Gastrocnemius medialis (tissue), 4 donors: ENCODE measurements at regions not wholly inside any gene's neighbourhood (a gene's known extent, or its start where the extent isn't known, plus 50 kb on each side); places are given as distances from the start of the nearest gene placed in this dataset.
A peak's percentile ranks its signal among the peaks of the same experiment; 100 is the strongest.

Source experiments
- ATAC-seq, 2 donors: fragments of 150-250 bp; one replicate each; pipeline ENCODE4 v1.9.1; 2016
- DNase-seq, 2 donors: peaks; one replicate each; pipeline ENCODE4 v3.0.0-alpha.2; 2019
- H3K27ac ChIP-seq, 4 donors: fragments of 200-600 bp; sonication (generic); 1 replicate in 1 of 4; 2 replicates in 3 of 4; pipeline ENCODE4 v1.5.1; 2016 to 2018; ENCODE audit warnings: mild to moderate bottlenecking in 2 of 4, moderate library complexity in 1 of 4
- H3K27me3 ChIP-seq, 3 donors: fragments of 200-600 bp; sonication (generic) in 2 of 3; 1 replicate in 1 of 3; 2 replicates in 2 of 3; pipeline versions ENCODE4 v1.5.1 to v1.6.0; 2016 to 2019; ENCODE audit warnings: mild to moderate bottlenecking in 1 of 3, moderate library complexity in 1 of 3
- H3K36me3 ChIP-seq, 2 donors: fragments of 200-600 bp; sonication (generic) in 1 of 2; one replicate each; pipeline ENCODE4 v1.5.1; 2017 to 2018
- H3K4me1 ChIP-seq, 2 donors: fragments of 200-600 bp; sonication (generic) in 1 of 2; one replicate each; pipeline ENCODE4 v1.5.1; 2016 to 2017; ENCODE audit warnings: mild to moderate bottlenecking in 2 of 2
- H3K4me3 ChIP-seq, 4 donors: fragments of 200-600 bp; sonication (generic) in 3 of 4; 1 replicate in 1 of 4; 2 replicates in 3 of 4; pipeline ENCODE4 v1.5.1; 2016 to 2019; ENCODE audit warnings: mild to moderate bottlenecking in 2 of 4
- H3K9me3 ChIP-seq, 3 donors: fragments of 200-600 bp; sonication (generic) in 2 of 3; 1 replicate in 1 of 3; 2 replicates in 2 of 3; pipeline ENCODE4 v1.5.1; 2016 to 2019
- CTCF ChIP-seq, 5 experiments: fragments of 450-650 bp in 3 of 5; fragments of 200-600 bp in 2 of 5; sonication (generic) in 2 of 5; IDR thresholded peaks in 4 of 5; conservative IDR thresholded peaks in 1 of 5; 1 replicate in 4 of 5; 2 replicates in 1 of 5; pipeline ENCODE4 v1.5.1; 2016 to 2019; ENCODE audit warnings: antibody characterized with exemption in 5 of 5, mild to moderate bottlenecking in 3 of 5, moderate library complexity in 3 of 5
- POLR2A ChIP-seq, 2 donors: fragments of 450-650 bp; IDR thresholded peaks; one replicate each; pipeline ENCODE4 v1.6.1; 2017; ENCODE audit warnings: antibody characterized with exemption in 2 of 2, mild to moderate bottlenecking in 2 of 2, moderate library complexity in 2 of 2
- in situ Hi-C, 4 donors: fragments of 200-750 bp; cut with MboI; loops; one replicate each; pipeline versions ENCODE4 v1.15.0 to v1.8.0; 2017; ENCODE audit warnings: low sequenced_read_pairs in 4 of 4
- intact Hi-C: fragments of 100-400 bp; cut with DNase I; formaldehyde crosslinking; loops from one replicate; pipeline ENCODE4 v1.15.1; 2023; ENCODE audit warnings: low total_unique reads

- in situ Hi-C loops (no loop called here), intact Hi-C loops (no loop called here)
- no peak for ATAC-seq
- H3K36me3 ChIP-seq, result no peaks in the 10 kb centered on the region
- TF ChIP-seq CTCF (IDR thresholded peaks at IDR 0.05 in 4 of 5, conservative IDR thresholded peaks at IDR 0.05 in 1 of 5) (no peak), POLR2A (IDR thresholded peaks at IDR 0.05) (no peak)
- peaks cover 0 to 5% (median 0%) of the 10 kb centered on the region in 3 donors for H3K27me3 ChIP-seq
- H3K4me3 ChIP-seq, result peak overlapping the region in 3 of 4 donors; percentile 14 to 51 (median 45)
- DNase-seq, result no peak
- no peaks in the 10 kb centered on the region for H3K9me3 ChIP-seq
- peak overlapping the region in 3 of 4 donors; percentile 45 to 60 (median 52) for H3K27ac ChIP-seq
- H3K4me1 ChIP-seq, result peaks cover 7 to 24% of the 10 kb centered on the region in 2 donors
Measured at GRCh38 chr1:149849111-149849946, 50.0 kb upstream of the BOLA1 start.
